CD14-positive monocyte (primary cell): ENCODE measurements at regions not wholly inside any gene's neighbourhood (a gene's known extent, or its start where the extent isn't known, plus 50 kb on each side); places are given as distances from the start of the nearest gene placed in this dataset.

Experiments
- DNase-seq, 3 donors: peaks; one replicate each; pipeline ENCODE4 v3.0.0-alpha.2; 2011 to 2022
- H2AFZ ChIP-seq: 2 replicates; pipeline ENCODE4 v1.6.0; 2012; ENCODE audit warnings: mild to moderate bottlenecking, low read depth, low read length, inconsistent platforms; ENCODE audit not compliant: insufficient read depth, poor library complexity, severe bottlenecking
- H3K27ac ChIP-seq, 2 donors: 1 replicate in 1 of 2; 2 replicates in 1 of 2; pipeline ENCODE4 v1.5.1; 2012 to 2013; ENCODE audit warnings: low read length in 2 of 2, control low read depth in 1 of 2, inconsistent platforms in 1 of 2, low read depth in 1 of 2, mild to moderate bottlenecking in 1 of 2
- H3K27me3 ChIP-seq, 2 donors: one replicate each; pipeline versions ENCODE4 v1.6.0 to v1.6.1; 2011 to 2013; ENCODE audit warnings: low read length in 2 of 2; ENCODE audit not compliant: control insufficient read depth in 2 of 2, insufficient read depth in 2 of 2
- H3K36me3 ChIP-seq, 2 donors: replicated peaks in 1 of 2; 1 replicate in 1 of 2; 2 replicates in 1 of 2; pipeline versions ENCODE4 v1.5.1 to v1.6.1; 2012 to 2013; ENCODE audit warnings: low read length in 2 of 2, control low read depth in 1 of 2, inconsistent platforms in 1 of 2, mild to moderate bottlenecking in 1 of 2; ENCODE audit not compliant: insufficient read depth in 2 of 2, control insufficient read depth in 1 of 2
- H3K4me1 ChIP-seq, 2 donors: 1 replicate in 1 of 2; 2 replicates in 1 of 2; pipeline versions ENCODE4 v1.5.1 to v1.6.1; 2012 to 2013; ENCODE audit warnings: low read length in 2 of 2, control low read depth in 1 of 2, inconsistent platforms in 1 of 2, mild to moderate bottlenecking in 1 of 2, moderate library complexity in 1 of 2; ENCODE audit not compliant: insufficient read depth in 2 of 2, control insufficient read depth in 1 of 2
- H3K4me2 ChIP-seq: replicated peaks from 2 replicates; pipeline ENCODE3; 2012; ENCODE audit warnings: low read length, moderate library complexity, mild to moderate bottlenecking; ENCODE audit not compliant: poor library complexity, severe bottlenecking; ENCODE audit errors: extremely low read depth
- H3K4me3 ChIP-seq, 3 experiments: fragments of 200-600 bp in 1 of 3; sonication (generic) in 1 of 3; replicated peaks in 1 of 3; 1 replicate in 2 of 3; 2 replicates in 1 of 3; pipeline ENCODE4 v1.5.1; 2011 to 2013; ENCODE audit warnings: low read length in 3 of 3, mild to moderate bottlenecking in 3 of 3, control low read depth in 2 of 3, low read depth in 2 of 3, inconsistent platforms in 1 of 3, moderate library complexity in 1 of 3
- H3K79me2 ChIP-seq: 2 replicates; pipeline ENCODE4 v1.6.0; 2012; ENCODE audit warnings: mild to moderate bottlenecking, control low read depth, inconsistent platforms, low read length, moderate library complexity; ENCODE audit not compliant: insufficient read depth
- H3K9ac ChIP-seq: 2 replicates; pipeline ENCODE4 v1.6.0; 2017; ENCODE audit warnings: low read length, mild to moderate bottlenecking; ENCODE audit not compliant: insufficient read depth, poor library complexity, severe bottlenecking
- H3K9me3 ChIP-seq, 2 donors: replicated peaks in 1 of 2; 1 replicate in 1 of 2; 2 replicates in 1 of 2; pipeline versions ENCODE4 v1.5.1 to v1.6.1; 2012 to 2013; ENCODE audit warnings: low read length in 2 of 2, control low read depth in 1 of 2; ENCODE audit not compliant: control insufficient read depth in 1 of 2, insufficient read depth in 1 of 2
- H4K20me1 ChIP-seq: 2 replicates; pipeline ENCODE4 v1.6.0; 2012; ENCODE audit warnings: mild to moderate bottlenecking, low read length, control low read depth, moderate library complexity; ENCODE audit not compliant: insufficient read depth
- H3K27ac Mint-ChIP-seq, 7 donors: one replicate each; pipeline ENCODE4 v1.8.0; 2020; ENCODE audit warnings: mild to moderate bottlenecking in 7 of 7, mixed read lengths in 7 of 7, moderate library complexity in 6 of 7, inconsistent platforms in 2 of 7
- H3K27me3 Mint-ChIP-seq, 3 donors: one replicate each; pipeline ENCODE4 v1.8.0; 2021 to 2022; ENCODE audit warnings: low read depth in 3 of 3, mild to moderate bottlenecking in 3 of 3, mixed read lengths in 3 of 3, moderate library complexity in 3 of 3, inconsistent platforms in 1 of 3
- H3K36me3 Mint-ChIP-seq, 2 donors: one replicate each; pipeline ENCODE4 v1.8.0; 2020; ENCODE audit warnings: mixed read lengths in 2 of 2, inconsistent platforms in 1 of 2, mild to moderate bottlenecking in 1 of 2
- H3K4me1 Mint-ChIP-seq: one replicate; pipeline ENCODE4 v1.8.0; 2020; ENCODE audit warnings: mild to moderate bottlenecking, mixed read lengths
- H3K4me3 Mint-ChIP-seq, 2 donors: one replicate each; pipeline ENCODE4 v1.8.0; 2020; ENCODE audit warnings: mild to moderate bottlenecking in 2 of 2, mixed read lengths in 2 of 2, moderate library complexity in 1 of 2
- H3K9me3 Mint-ChIP-seq, 7 donors: one replicate each; pipeline ENCODE4 v1.8.0; 2020 to 2022; ENCODE audit warnings: mixed read lengths in 7 of 7, mild to moderate bottlenecking in 6 of 7, moderate library complexity in 6 of 7, inconsistent platforms in 2 of 7
- WGBS: methylation state at CpG from one replicate; pipeline ENCODE4 v1.1.5; 2013; ENCODE audit warnings: missing lambda C conversion rate; ENCODE audit not compliant: insufficient coverage; 5-methylcytosine and 5-hydroxymethylcytosine counted together
- intact Hi-C, 2 donors: fragments of 100-400 bp; cut with micrococcal nuclease; formaldehyde crosslinking; loops; one replicate each; pipeline versions ENCODE4 v1.15.0 to v1.15.1; 2023
- TF ChIP-seq, protein P1 (sequence below): fragments of 200-600 bp; IDR thresholded peaks from one replicate; pipeline ENCODE4 v1.8.0; 2022; ENCODE audit warnings: antibody characterized with exemption, mild to moderate bottlenecking

DNA sequence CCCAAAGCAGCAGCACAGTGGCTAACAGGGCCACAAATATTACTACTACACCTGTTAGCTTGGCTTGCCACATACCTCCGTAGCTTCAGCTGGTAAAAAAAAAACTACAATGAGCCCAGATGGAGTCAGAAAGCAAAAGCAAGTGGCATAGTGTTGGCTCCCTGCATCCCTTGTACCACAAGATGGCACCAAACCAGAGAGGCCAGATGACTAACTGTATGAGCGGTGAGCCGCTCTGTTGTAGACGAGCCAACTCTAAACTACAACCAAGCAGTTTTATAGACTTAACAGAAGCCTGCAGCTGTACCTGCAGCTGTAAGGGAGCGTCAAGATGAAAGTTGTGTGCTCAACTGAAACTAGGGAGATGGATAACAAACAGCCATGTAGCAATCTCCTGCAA is 84.5 kb upstream of the MCHR2 start:
- 53% methylated on average over 2 of the region's 5 CpGs for WGBS
- H3K4me1 Mint-ChIP-seq, result no peaks in the 10 kb centered on the region

DNA sequence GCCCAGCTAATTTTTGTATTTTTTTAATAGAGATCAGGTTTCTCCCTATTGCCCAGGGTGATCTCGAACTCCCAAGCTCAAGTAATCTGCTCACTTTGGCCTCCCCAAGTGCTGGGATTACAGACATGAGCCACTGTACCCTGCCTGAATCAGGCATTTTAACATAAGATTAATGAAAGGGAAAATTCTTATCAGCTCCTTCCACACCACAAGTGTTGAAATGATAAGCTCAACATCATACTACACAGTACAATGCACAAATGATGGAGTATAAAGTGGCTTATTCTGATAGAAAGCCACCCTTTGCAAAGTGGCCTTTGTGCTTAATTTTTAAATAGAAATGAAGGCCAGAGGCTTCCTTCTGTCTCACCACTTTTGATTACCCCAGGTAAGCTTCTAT is 71.3 kb upstream of the MCHR2 start:
- Histone ChIP-seq H4K20me1 (no peaks in the 10 kb centered on the region), H3K4me3 (no peak overlapping the region), H3K27ac (no peak overlapping the region), H2AFZ (no peak overlapping the region), H3K4me2 (no peak overlapping the region), H3K9ac (no peak overlapping the region), H3K9me3 (peaks cover 0 to 5% of the 10 kb centered on the region in 2 donors), H3K27me3 (no peaks in the 10 kb centered on the region), H3K4me1 (no peaks in the 10 kb centered on the region), H3K79me2 (no peaks in the 10 kb centered on the region), H3K36me3 (no peaks in the 10 kb centered on the region)
- Mint-ChIP-seq H3K36me3 (no peaks in the 10 kb centered on the region), H3K27me3 (peaks cover 0 to 3% (median 0%) of the 10 kb centered on the region in 3 donors), H3K27ac (no peak overlapping the region), H3K4me3 (no peak overlapping the region), H3K9me3 (peaks cover 0 to 8% (median 5%) of the 10 kb centered on the region in 7 donors), H3K4me1 (no peaks in the 10 kb centered on the region)
- no peak for DNase-seq
- WGBS, result no CpG with 5 or more reads among the region's 1 CpG
- intact Hi-C loops, result no loop called here
- TF ChIP-seq, protein P1, sequence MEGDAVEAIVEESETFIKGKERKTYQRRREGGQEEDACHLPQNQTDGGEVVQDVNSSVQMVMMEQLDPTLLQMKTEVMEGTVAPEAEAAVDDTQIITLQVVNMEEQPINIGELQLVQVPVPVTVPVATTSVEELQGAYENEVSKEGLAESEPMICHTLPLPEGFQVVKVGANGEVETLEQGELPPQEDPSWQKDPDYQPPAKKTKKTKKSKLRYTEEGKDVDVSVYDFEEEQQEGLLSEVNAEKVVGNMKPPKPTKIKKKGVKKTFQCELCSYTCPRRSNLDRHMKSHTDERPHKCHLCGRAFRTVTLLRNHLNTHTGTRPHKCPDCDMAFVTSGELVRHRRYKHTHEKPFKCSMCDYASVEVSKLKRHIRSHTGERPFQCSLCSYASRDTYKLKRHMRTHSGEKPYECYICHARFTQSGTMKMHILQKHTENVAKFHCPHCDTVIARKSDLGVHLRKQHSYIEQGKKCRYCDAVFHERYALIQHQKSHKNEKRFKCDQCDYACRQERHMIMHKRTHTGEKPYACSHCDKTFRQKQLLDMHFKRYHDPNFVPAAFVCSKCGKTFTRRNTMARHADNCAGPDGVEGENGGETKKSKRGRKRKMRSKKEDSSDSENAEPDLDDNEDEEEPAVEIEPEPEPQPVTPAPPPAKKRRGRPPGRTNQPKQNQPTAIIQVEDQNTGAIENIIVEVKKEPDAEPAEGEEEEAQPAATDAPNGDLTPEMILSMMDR, result no peak

More for the DNA sequence above, 84.5 kb upstream of the MCHR2 start:
- Histone ChIP-seq H2AFZ (no peak overlapping the region), H3K79me2 (no peaks in the 10 kb centered on the region), H3K4me1 (no peaks in the 10 kb centered on the region), H3K27ac (no peak overlapping the region), H3K36me3 (no peaks in the 10 kb centered on the region), H3K27me3 (no peaks in the 10 kb centered on the region), H3K9ac (no peak overlapping the region), H3K4me2 (no peak overlapping the region), H3K9me3 (no peaks in the 10 kb centered on the region), H4K20me1 (no peaks in the 10 kb centered on the region), H3K4me3 (no peak overlapping the region)
- no peaks in the 10 kb centered on the region for H3K36me3 Mint-ChIP-seq
- no peak for DNase-seq
- H3K9me3 Mint-ChIP-seq, result no peaks in the 10 kb centered on the region
- no peak overlapping the region for H3K27ac Mint-ChIP-seq
- intact Hi-C loops, result no loop called here
- H3K27me3 Mint-ChIP-seq, result no peaks in the 10 kb centered on the region
- H3K4me3 Mint-ChIP-seq, result no peak overlapping the region
- TF ChIP-seq, protein P1, result no peak
